Choroid plexus epithelial cell (primary cell): ENCODE measurements at regions not wholly inside any gene's neighbourhood (a gene's known extent, or its start where the extent isn't known, plus 50 kb on each side); places are given as distances from the start of the nearest gene placed in this dataset.

Source experiments
- DNase-seq: peaks from one replicate; pipeline ENCODE4 v3.0.0-alpha.2; 2010; ENCODE audit warnings: low read depth
- H3K4me3 ChIP-seq: 2 replicates; pipeline ENCODE4 v1.5.1; 2011; ENCODE audit warnings: low read depth, mild to moderate bottlenecking, control low read depth, low read length, moderate library complexity
- CTCF ChIP-seq: conservative IDR thresholded peaks from 2 replicates; pipeline ENCODE4 v1.5.1; 2011; ENCODE audit warnings: low read depth, mild to moderate bottlenecking, control low read depth, inconsistent platforms, low read length, moderate library complexity

DNA sequence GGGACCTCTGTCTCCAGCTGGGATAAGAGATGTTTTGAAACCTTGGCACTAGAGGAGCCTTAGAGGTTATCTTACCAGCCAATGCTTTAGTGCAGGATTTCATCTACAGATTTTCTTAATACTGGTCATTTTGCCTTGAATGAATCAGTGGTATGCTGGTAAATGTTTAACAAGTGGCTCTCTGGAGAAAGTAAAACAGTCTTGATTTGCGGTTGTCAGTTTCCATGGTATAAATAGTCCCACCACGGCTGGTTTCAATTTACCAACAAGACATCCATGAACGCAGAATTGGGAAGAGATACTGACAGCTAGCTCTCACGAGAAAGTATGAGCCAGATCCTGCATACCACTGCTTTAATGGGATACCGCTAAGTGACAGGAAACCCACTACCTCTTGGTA lies 56.7 kb upstream of the CXCL14 start:
- H3K4me3 ChIP-seq: no peak overlapping the region
- TF ChIP-seq CTCF: no peak
- no peak for DNase-seq

DNA sequence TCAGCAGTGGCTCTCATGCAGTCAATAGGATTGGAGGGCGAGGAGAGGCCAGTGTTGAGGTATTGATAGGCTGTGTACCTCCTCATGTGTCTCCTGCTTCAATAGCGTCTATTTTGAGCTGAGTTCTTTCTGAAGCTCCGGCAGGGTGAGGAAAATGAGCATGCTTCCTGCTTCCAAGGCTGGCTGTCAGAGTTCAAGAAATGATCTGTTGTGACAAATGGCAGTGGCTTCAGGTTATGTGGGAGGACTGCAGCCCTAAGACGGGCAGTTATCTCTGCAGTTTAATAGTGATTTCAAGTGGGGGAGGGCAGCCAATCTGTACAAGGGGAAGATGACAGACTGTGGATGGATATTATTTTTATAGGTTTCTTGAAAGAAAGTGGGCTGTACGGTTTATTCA lies 54.0 kb upstream of the CXCL14 start:
- TF ChIP-seq CTCF: no peak
- H3K4me3 ChIP-seq: no peak overlapping the region
- DNase-seq: no peak

- H3K4me3 ChIP-seq: no peak overlapping the region
- no peak for TF ChIP-seq CTCF
- no peak for DNase-seq
Observed at GRCh38 chr5:135631391-135631790, 52.6 kb upstream of the CXCL14 start.

DNA sequence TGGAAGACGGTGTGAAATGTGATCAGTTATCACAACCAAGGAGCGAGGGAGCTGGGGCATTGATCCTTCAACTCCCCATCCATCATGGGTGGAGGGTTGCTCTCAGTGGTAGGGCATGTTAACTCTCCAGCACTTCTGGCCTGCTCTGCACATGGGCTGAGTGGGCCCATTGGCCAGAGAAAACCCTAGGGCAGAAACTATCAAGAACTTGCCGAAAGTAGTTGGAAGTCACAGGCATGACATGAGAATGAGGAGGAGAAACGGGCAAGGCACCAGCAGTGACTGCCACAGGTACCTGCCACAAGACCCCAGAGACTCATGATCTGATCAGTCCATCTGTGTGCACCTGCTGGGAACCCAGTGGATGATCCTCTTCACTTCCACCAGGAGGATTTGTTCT lies 50.9 kb upstream of the CXCL14 start:
- no peak overlapping the region for H3K4me3 ChIP-seq
- no peak for DNase-seq
- no peak for TF ChIP-seq CTCF

GRCh38 chr5:135628771-135629563 lies 50.2 kb upstream of the CXCL14 start:
- DNase-seq: no peak
- TF ChIP-seq CTCF: no peak
- H3K4me3 ChIP-seq: no peak overlapping the region
